WTC11 (cell line): ENCODE measurements at regions not wholly inside any gene's neighbourhood (a gene's known extent, or its start where the extent isn't known, plus 50 kb on each side); places are given as distances from the start of the nearest gene placed in this dataset.

Experiments used
- ATAC-seq: fragments of 200-7000 bp; cut with Tn5 transposase; 2 replicates; pipeline ENCODE4 v1.10.0; 2021; ENCODE audit warnings: mild to moderate bottlenecking, moderate library complexity
- CTCF ChIA-PET: fragments of 300-600 bp; sonication (Branson Sonifier 250); formaldehyde crosslinking; loops from one replicate; lab custom pipeline; 2021; ENCODE audit warnings: antibody characterized with exemption; lab: Charles Lee
- POLR2A ChIA-PET: fragments of 350-600 bp; sonication (Branson Sonifier 250); formaldehyde crosslinking; loops from one replicate; lab custom pipeline; 2021; ENCODE audit warnings: antibody characterized with exemption; lab: Charles Lee
- DNase-seq: peaks from one replicate; pipeline ENCODE4 v3.0.0; 2021; ENCODE audit warnings: low spot score
- H3K27ac Mint-ChIP-seq: 2 replicates; pipeline ENCODE4 v1.8.0; 2021; ENCODE audit warnings: mixed read lengths
- H3K27me3 Mint-ChIP-seq: 2 replicates; pipeline ENCODE4 v1.8.0; 2021; ENCODE audit warnings: low read depth, mild to moderate bottlenecking, moderate library complexity, mixed read lengths
- H3K36me3 Mint-ChIP-seq: 2 replicates; pipeline ENCODE4 v1.8.0; 2021; ENCODE audit warnings: mixed read lengths
- H3K4me1 Mint-ChIP-seq: 2 replicates; pipeline ENCODE4 v1.8.0; 2022; ENCODE audit warnings: mixed read lengths
- H3K4me3 Mint-ChIP-seq: 2 replicates; pipeline ENCODE4 v1.8.0; 2021; ENCODE audit warnings: mild to moderate bottlenecking, moderate library complexity, mixed read lengths
- H3K9me3 Mint-ChIP-seq: 2 replicates; pipeline ENCODE4 v1.8.0; 2021; ENCODE audit warnings: mixed read lengths
- FOXK1 ChIP-seq: sonication (generic); formaldehyde crosslinking; IDR thresholded peaks from 2 replicates; pipeline ENCODE4 v1.8.0; 2022; ENCODE audit warnings: mild to moderate bottlenecking, moderate library complexity, missing genetic modification reagents
- FOXP1 ChIP-seq: sonication (generic); formaldehyde crosslinking; IDR thresholded peaks from 2 replicates; pipeline ENCODE4 v1.8.0; 2022; ENCODE audit warnings: missing genetic modification reagents, mild to moderate bottlenecking, moderate library complexity, borderline replicate concordance
- GTF2I ChIP-seq: fragments of 250-450 bp; sonication (Bioruptor Pico); conservative IDR thresholded peaks from 2 replicates; pipeline ENCODE4 v1.4.0; 2021; ENCODE audit warnings: mild to moderate bottlenecking
- JAZF1 ChIP-seq: fragments of 250-450 bp; sonication (Bioruptor Pico); IDR thresholded peaks from 2 replicates; pipeline ENCODE4 v1.9.0; 2021; ENCODE audit warnings: moderate library complexity, mild to moderate bottlenecking, inconsistent platforms
- JUN ChIP-seq: sonication (generic); formaldehyde crosslinking; IDR thresholded peaks from 2 replicates; pipeline ENCODE4 v1.8.0; 2023; ENCODE audit warnings: mild to moderate bottlenecking, missing genetic modification reagents
- NFE2L1 ChIP-seq: sonication (generic); formaldehyde crosslinking; IDR thresholded peaks from 2 replicates; pipeline ENCODE4 v1.8.1; 2023; ENCODE audit warnings: missing genetic modification reagents
- NR2C2 ChIP-seq: sonication (generic); formaldehyde crosslinking; IDR thresholded peaks from 2 replicates; pipeline ENCODE4 v1.8.0; 2022; ENCODE audit warnings: mild to moderate bottlenecking, missing genetic modification reagents
- SMAD4 ChIP-seq: sonication (generic); formaldehyde crosslinking; IDR thresholded peaks from 2 replicates; pipeline ENCODE4 v1.8.0; 2022; ENCODE audit warnings: mild to moderate bottlenecking, missing genetic modification reagents
- ZBTB21 ChIP-seq: sonication (generic); formaldehyde crosslinking; IDR thresholded peaks from 2 replicates; pipeline ENCODE4 v1.8.1; 2023; ENCODE audit warnings: mild to moderate bottlenecking, missing genetic modification reagents, borderline replicate concordance
- ZNF232 ChIP-seq: sonication (generic); formaldehyde crosslinking; IDR thresholded peaks from 2 replicates; pipeline ENCODE4 v1.8.0; 2022; ENCODE audit warnings: mild to moderate bottlenecking, missing genetic modification reagents
- TF ChIP-seq, protein P1 (sequence below): sonication (generic); formaldehyde crosslinking; IDR thresholded peaks from 2 replicates; pipeline ENCODE4 v1.8.1; 2023; ENCODE audit warnings: mild to moderate bottlenecking, missing genetic modification reagents
- TF ChIP-seq, protein P2 (sequence below): sonication (generic); formaldehyde crosslinking; IDR thresholded peaks from 2 replicates; pipeline ENCODE4 v1.8.1; 2023; ENCODE audit warnings: mild to moderate bottlenecking, missing genetic modification reagents, moderate library complexity
- TF ChIP-seq, protein P3 (sequence below): sonication (generic); formaldehyde crosslinking; IDR thresholded peaks from 2 replicates; pipeline ENCODE4 v1.8.0; 2023; ENCODE audit warnings: missing genetic modification reagents, mild to moderate bottlenecking, borderline replicate concordance
- TF ChIP-seq, protein P4 (sequence below): sonication (generic); formaldehyde crosslinking; IDR thresholded peaks from 2 replicates; pipeline ENCODE4 v1.8.0; 2023; ENCODE audit warnings: missing genetic modification reagents
- TF ChIP-seq, protein P5 (sequence below): sonication (generic); formaldehyde crosslinking; IDR thresholded peaks from 2 replicates; pipeline ENCODE4 v1.8.0; 2022; ENCODE audit warnings: mild to moderate bottlenecking, missing genetic modification reagents
- TF ChIP-seq, protein P6 (sequence below): sonication (generic); formaldehyde crosslinking; IDR thresholded peaks from 2 replicates; pipeline ENCODE4 v1.8.1; 2022; ENCODE audit warnings: mild to moderate bottlenecking, moderate library complexity, missing genetic modification reagents
- TF ChIP-seq, protein P7 (sequence below): sonication (generic); formaldehyde crosslinking; IDR thresholded peaks from 2 replicates; pipeline ENCODE4 v1.8.1; 2022; ENCODE audit warnings: missing genetic modification reagents, borderline replicate concordance
- TF ChIP-seq, protein P8 (sequence below): sonication (generic); formaldehyde crosslinking; IDR thresholded peaks from 2 replicates; pipeline ENCODE4 v1.8.0; 2023; ENCODE audit warnings: mild to moderate bottlenecking, missing genetic modification reagents

DNA sequence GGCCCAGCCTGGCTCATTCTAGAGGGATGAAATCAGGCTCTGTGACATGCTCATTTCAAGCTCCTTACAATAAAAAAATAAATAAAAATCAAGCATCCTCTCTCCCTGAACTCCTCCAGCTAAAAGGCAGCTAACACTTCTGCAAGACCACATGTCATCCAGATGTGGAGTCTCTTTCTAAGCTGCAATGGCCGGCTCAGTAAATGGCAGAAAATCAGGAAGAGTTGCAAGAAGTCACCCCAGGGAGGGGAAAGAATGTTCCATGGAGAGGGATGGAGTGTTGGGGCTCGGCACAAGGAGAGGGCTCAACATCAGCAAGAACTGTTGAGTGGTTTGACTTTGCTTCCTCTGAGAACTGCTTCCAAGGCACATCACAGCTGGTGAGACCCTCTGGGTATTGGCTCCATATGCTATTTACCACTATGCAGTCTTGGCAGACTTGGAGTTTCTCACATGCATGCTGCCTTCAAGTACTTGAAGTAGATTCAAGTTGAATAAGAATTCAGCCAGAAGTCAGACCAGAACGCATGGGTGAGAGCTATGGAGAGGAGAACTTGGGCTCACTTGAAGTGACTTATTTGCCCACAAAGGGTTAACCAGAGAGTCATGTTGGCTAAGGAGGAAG lies 689.0 kb downstream of the NTRK3 start:
- H3K4me1 Mint-ChIP-seq = no peaks in the 10 kb centered on the region
- H3K36me3 Mint-ChIP-seq = no peaks in the 10 kb centered on the region
- no peak for ATAC-seq
- ChIA-PET POLR2A (no interaction called here), CTCF (no interaction called here)
- no peak for DNase-seq
- H3K4me3 Mint-ChIP-seq = no peak overlapping the region
- no peaks in the 10 kb centered on the region for H3K9me3 Mint-ChIP-seq
- TF ChIP-seq, protein P1, sequence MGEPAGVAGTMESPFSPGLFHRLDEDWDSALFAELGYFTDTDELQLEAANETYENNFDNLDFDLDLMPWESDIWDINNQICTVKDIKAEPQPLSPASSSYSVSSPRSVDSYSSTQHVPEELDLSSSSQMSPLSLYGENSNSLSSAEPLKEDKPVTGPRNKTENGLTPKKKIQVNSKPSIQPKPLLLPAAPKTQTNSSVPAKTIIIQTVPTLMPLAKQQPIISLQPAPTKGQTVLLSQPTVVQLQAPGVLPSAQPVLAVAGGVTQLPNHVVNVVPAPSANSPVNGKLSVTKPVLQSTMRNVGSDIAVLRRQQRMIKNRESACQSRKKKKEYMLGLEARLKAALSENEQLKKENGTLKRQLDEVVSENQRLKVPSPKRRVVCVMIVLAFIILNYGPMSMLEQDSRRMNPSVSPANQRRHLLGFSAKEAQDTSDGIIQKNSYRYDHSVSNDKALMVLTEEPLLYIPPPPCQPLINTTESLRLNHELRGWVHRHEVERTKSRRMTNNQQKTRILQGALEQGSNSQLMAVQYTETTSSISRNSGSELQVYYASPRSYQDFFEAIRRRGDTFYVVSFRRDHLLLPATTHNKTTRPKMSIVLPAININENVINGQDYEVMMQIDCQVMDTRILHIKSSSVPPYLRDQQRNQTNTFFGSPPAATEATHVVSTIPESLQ = no peak
- TF ChIP-seq NFE2L1 = no peak
- TF ChIP-seq JAZF1 (CRISPR knock-in tag) = no peak
- no peak for TF ChIP-seq NR2C2
- TF ChIP-seq, protein P2, sequence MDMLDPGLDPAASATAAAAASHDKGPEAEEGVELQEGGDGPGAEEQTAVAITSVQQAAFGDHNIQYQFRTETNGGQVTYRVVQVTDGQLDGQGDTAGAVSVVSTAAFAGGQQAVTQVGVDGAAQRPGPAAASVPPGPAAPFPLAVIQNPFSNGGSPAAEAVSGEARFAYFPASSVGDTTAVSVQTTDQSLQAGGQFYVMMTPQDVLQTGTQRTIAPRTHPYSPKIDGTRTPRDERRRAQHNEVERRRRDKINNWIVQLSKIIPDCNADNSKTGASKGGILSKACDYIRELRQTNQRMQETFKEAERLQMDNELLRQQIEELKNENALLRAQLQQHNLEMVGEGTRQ (CRISPR knock-in tag) = no peak
- no peak for TF ChIP-seq SMAD4 (CRISPR knock-in tag)
- TF ChIP-seq GTF2I (CRISPR knock-in tag) = no peak
- no peak for TF ChIP-seq FOXP1 (CRISPR knock-in tag)
- TF ChIP-seq ZBTB21 (CRISPR knock-in tag) = no peak
- TF ChIP-seq, protein P3, sequence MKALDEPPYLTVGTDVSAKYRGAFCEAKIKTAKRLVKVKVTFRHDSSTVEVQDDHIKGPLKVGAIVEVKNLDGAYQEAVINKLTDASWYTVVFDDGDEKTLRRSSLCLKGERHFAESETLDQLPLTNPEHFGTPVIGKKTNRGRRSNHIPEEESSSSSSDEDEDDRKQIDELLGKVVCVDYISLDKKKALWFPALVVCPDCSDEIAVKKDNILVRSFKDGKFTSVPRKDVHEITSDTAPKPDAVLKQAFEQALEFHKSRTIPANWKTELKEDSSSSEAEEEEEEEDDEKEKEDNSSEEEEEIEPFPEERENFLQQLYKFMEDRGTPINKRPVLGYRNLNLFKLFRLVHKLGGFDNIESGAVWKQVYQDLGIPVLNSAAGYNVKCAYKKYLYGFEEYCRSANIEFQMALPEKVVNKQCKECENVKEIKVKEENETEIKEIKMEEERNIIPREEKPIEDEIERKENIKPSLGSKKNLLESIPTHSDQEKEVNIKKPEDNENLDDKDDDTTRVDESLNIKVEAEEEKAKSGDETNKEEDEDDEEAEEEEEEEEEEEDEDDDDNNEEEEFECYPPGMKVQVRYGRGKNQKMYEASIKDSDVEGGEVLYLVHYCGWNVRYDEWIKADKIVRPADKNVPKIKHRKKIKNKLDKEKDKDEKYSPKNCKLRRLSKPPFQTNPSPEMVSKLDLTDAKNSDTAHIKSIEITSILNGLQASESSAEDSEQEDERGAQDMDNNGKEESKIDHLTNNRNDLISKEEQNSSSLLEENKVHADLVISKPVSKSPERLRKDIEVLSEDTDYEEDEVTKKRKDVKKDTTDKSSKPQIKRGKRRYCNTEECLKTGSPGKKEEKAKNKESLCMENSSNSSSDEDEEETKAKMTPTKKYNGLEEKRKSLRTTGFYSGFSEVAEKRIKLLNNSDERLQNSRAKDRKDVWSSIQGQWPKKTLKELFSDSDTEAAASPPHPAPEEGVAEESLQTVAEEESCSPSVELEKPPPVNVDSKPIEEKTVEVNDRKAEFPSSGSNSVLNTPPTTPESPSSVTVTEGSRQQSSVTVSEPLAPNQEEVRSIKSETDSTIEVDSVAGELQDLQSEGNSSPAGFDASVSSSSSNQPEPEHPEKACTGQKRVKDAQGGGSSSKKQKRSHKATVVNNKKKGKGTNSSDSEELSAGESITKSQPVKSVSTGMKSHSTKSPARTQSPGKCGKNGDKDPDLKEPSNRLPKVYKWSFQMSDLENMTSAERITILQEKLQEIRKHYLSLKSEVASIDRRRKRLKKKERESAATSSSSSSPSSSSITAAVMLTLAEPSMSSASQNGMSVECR (CRISPR knock-in tag) = no peak
- TF ChIP-seq, protein P4, sequence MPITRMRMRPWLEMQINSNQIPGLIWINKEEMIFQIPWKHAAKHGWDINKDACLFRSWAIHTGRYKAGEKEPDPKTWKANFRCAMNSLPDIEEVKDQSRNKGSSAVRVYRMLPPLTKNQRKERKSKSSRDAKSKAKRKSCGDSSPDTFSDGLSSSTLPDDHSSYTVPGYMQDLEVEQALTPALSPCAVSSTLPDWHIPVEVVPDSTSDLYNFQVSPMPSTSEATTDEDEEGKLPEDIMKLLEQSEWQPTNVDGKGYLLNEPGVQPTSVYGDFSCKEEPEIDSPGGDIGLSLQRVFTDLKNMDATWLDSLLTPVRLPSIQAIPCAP (CRISPR knock-in tag) = no peak
- no peak for TF ChIP-seq ZNF232 (CRISPR knock-in tag)
- TF ChIP-seq, protein P5, sequence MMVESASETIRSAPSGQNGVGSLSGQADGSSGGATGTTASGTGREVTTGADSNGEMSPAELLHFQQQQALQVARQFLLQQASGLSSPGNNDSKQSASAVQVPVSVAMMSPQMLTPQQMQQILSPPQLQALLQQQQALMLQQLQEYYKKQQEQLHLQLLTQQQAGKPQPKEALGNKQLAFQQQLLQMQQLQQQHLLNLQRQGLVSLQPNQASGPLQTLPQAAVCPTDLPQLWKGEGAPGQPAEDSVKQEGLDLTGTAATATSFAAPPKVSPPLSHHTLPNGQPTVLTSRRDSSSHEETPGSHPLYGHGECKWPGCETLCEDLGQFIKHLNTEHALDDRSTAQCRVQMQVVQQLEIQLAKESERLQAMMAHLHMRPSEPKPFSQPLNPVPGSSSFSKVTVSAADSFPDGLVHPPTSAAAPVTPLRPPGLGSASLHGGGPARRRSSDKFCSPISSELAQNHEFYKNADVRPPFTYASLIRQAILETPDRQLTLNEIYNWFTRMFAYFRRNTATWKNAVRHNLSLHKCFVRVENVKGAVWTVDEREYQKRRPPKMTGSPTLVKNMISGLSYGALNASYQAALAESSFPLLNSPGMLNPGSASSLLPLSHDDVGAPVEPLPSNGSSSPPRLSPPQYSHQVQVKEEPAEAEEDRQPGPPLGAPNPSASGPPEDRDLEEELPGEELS (CRISPR knock-in tag) = no peak
- TF ChIP-seq, protein P6, sequence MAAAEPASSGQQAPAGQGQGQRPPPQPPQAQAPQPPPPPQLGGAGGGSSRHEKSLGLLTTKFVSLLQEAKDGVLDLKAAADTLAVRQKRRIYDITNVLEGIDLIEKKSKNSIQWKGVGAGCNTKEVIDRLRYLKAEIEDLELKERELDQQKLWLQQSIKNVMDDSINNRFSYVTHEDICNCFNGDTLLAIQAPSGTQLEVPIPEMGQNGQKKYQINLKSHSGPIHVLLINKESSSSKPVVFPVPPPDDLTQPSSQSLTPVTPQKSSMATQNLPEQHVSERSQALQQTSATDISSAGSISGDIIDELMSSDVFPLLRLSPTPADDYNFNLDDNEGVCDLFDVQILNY = no peak
- TF ChIP-seq FOXK1 (CRISPR knock-in tag) = no peak
- TF ChIP-seq, protein P7, sequence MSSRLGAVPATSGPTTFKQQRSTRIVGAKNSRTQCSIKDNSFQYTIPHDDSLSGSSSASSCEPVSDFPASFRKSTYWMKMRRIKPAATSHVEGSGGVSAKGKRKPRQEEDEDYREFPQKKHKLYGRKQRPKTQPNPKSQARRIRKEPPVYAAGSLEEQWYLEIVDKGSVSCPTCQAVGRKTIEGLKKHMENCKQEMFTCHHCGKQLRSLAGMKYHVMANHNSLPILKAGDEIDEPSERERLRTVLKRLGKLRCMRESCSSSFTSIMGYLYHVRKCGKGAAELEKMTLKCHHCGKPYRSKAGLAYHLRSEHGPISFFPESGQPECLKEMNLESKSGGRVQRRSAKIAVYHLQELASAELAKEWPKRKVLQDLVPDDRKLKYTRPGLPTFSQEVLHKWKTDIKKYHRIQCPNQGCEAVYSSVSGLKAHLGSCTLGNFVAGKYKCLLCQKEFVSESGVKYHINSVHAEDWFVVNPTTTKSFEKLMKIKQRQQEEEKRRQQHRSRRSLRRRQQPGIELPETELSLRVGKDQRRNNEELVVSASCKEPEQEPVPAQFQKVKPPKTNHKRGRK (CRISPR knock-in tag) = no peak
- TF ChIP-seq, protein P8, sequence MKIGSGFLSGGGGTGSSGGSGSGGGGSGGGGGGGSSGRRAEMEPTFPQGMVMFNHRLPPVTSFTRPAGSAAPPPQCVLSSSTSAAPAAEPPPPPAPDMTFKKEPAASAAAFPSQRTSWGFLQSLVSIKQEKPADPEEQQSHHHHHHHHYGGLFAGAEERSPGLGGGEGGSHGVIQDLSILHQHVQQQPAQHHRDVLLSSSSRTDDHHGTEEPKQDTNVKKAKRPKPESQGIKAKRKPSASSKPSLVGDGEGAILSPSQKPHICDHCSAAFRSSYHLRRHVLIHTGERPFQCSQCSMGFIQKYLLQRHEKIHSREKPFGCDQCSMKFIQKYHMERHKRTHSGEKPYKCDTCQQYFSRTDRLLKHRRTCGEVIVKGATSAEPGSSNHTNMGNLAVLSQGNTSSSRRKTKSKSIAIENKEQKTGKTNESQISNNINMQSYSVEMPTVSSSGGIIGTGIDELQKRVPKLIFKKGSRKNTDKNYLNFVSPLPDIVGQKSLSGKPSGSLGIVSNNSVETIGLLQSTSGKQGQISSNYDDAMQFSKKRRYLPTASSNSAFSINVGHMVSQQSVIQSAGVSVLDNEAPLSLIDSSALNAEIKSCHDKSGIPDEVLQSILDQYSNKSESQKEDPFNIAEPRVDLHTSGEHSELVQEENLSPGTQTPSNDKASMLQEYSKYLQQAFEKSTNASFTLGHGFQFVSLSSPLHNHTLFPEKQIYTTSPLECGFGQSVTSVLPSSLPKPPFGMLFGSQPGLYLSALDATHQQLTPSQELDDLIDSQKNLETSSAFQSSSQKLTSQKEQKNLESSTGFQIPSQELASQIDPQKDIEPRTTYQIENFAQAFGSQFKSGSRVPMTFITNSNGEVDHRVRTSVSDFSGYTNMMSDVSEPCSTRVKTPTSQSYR (CRISPR knock-in tag) = no peak
- TF ChIP-seq JUN = no peak
- H3K27me3 Mint-ChIP-seq = no peaks in the 10 kb centered on the region
- H3K27ac Mint-ChIP-seq = no peak overlapping the region
